KMS-11 (cell line): ENCODE measurements at regions not wholly inside any gene's neighbourhood (a gene's known extent, or its start where the extent isn't known, plus 50 kb on each side); places are given as distances from the start of the nearest gene placed in this dataset.

Source experiments
- H2AFZ ChIP-seq: fragments of 200-600 bp; sonication (generic); 2 replicates; pipeline ENCODE4 v1.6.1; 2016; ENCODE audit warnings: antibody characterized with exemption, mixed run types, low read depth
- H3K27ac ChIP-seq: fragments of 200-600 bp; sonication (generic); 2 replicates; pipeline ENCODE4 v1.6.1; 2016; ENCODE audit warnings: mild to moderate bottlenecking, mixed run types
- H3K27me3 ChIP-seq: fragments of 200-600 bp; sonication (generic); 2 replicates; pipeline ENCODE4 v1.6.1; 2017; ENCODE audit warnings: mild to moderate bottlenecking, low read depth, mixed run types, moderate library complexity; ENCODE audit not compliant: insufficient read depth
- H3K36me3 ChIP-seq: fragments of 200-600 bp; sonication (generic); 2 replicates; pipeline ENCODE4 v1.6.1; 2017; ENCODE audit warnings: mild to moderate bottlenecking, mixed run types; ENCODE audit not compliant: insufficient read depth
- H3K4me1 ChIP-seq: fragments of 200-600 bp; sonication (generic); 2 replicates; pipeline ENCODE4 v1.6.1; 2016; ENCODE audit warnings: mild to moderate bottlenecking, low read depth, mixed run types; ENCODE audit not compliant: poor library complexity, severe bottlenecking
- H3K4me2 ChIP-seq: fragments of 200-600 bp; sonication (generic); 2 replicates; pipeline ENCODE4 v1.7.0; 2016; ENCODE audit warnings: mild to moderate bottlenecking, mixed run types
- H3K4me3 ChIP-seq: fragments of 200-600 bp; sonication (generic); IDR thresholded peaks from 2 replicates; pipeline ENCODE4 v1.6.1; 2017; ENCODE audit warnings: low read depth, low read length, mixed read lengths; ENCODE audit not compliant: insufficient read depth
- H3K79me2 ChIP-seq: fragments of 200-600 bp; sonication (generic); 2 replicates; pipeline ENCODE4 v1.6.1; 2016; ENCODE audit warnings: low read depth, mixed run types; ENCODE audit not compliant: insufficient read depth
- H3K9ac ChIP-seq: fragments of 200-600 bp; sonication (generic); 2 replicates; pipeline ENCODE4 v1.6.1; 2016; ENCODE audit warnings: mild to moderate bottlenecking, mixed run types
- H4K20me1 ChIP-seq: fragments of 200-600 bp; sonication (generic); 2 replicates; pipeline ENCODE4 v1.6.1; 2016; ENCODE audit warnings: mild to moderate bottlenecking, mixed run types; ENCODE audit not compliant: insufficient read depth
- TF ChIP-seq, protein P1 (sequence below): fragments of 200-600 bp; sonication (generic); conservative IDR thresholded peaks from 2 replicates; pipeline ENCODE4 v1.6.1; 2017; ENCODE audit warnings: low read depth, mild to moderate bottlenecking, antibody characterized with exemption, low read length, moderate library complexity, mixed read lengths

GRCh38 chr3:11716573-11717290, 73.0 kb upstream of the VGLL4 start:
- peaks cover 13% of the 10 kb centered on the region; the same call in 1 of the 2 replicates for H3K79me2 ChIP-seq
- TF ChIP-seq, protein P1, sequence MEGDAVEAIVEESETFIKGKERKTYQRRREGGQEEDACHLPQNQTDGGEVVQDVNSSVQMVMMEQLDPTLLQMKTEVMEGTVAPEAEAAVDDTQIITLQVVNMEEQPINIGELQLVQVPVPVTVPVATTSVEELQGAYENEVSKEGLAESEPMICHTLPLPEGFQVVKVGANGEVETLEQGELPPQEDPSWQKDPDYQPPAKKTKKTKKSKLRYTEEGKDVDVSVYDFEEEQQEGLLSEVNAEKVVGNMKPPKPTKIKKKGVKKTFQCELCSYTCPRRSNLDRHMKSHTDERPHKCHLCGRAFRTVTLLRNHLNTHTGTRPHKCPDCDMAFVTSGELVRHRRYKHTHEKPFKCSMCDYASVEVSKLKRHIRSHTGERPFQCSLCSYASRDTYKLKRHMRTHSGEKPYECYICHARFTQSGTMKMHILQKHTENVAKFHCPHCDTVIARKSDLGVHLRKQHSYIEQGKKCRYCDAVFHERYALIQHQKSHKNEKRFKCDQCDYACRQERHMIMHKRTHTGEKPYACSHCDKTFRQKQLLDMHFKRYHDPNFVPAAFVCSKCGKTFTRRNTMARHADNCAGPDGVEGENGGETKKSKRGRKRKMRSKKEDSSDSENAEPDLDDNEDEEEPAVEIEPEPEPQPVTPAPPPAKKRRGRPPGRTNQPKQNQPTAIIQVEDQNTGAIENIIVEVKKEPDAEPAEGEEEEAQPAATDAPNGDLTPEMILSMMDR = no peak

GRCh38 chr3:11713171-11713570, 69.5 kb upstream of the VGLL4 start:
- H2AFZ ChIP-seq = no peak overlapping the region
- H3K4me2 ChIP-seq = no peak overlapping the region
- no peak overlapping the region for H3K27ac ChIP-seq
- peaks cover 13% of the 10 kb centered on the region; the same call in 1 of the 2 replicates for H3K79me2 ChIP-seq
- no peaks in the 10 kb centered on the region for H3K27me3 ChIP-seq
- TF ChIP-seq, protein P1 = no peak
- no peaks in the 10 kb centered on the region for H4K20me1 ChIP-seq
- no peaks in the 10 kb centered on the region for H3K36me3 ChIP-seq
- peaks cover 12% of the 10 kb centered on the region for H3K4me1 ChIP-seq
- H3K4me3 ChIP-seq = no peak overlapping the region
- no peak overlapping the region for H3K9ac ChIP-seq

More at GRCh38 chr3:11716573-11717290, 73.0 kb upstream of the VGLL4 start:
- no peaks in the 10 kb centered on the region for H4K20me1 ChIP-seq
- no peak overlapping the region for H3K4me3 ChIP-seq
- H3K9ac ChIP-seq = no peak overlapping the region
- H3K27ac ChIP-seq = no peak overlapping the region
- no peak overlapping the region for H2AFZ ChIP-seq
- peaks cover 20% of the 10 kb centered on the region for H3K4me1 ChIP-seq
- no peaks in the 10 kb centered on the region for H3K36me3 ChIP-seq
- no peak overlapping the region for H3K4me2 ChIP-seq
- H3K27me3 ChIP-seq = no peaks in the 10 kb centered on the region

DNA sequence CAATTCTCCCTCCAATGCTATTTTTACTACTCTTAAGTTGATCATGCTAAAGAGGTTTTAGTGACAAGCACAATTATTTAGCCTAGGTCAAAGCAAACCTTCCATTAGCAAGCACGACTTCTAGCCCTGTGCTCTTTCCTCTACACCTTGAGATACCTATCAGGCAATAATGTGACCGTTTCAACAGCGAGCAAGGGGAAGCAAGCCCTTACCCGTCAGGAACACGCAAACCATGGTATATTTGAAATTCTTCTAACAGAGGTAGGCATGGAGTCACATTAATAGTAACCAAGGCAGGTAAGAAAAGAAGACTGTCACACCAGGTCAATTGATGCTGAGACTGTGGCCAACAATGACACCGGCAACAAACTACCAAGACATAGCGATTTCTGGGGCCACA, 68.9 kb upstream of the VGLL4 start:
- H2AFZ ChIP-seq = no peak overlapping the region
- H3K27me3 ChIP-seq = no peaks in the 10 kb centered on the region
- TF ChIP-seq, protein P1 = no peak
- no peak overlapping the region for H3K27ac ChIP-seq
- H3K4me2 ChIP-seq = no peak overlapping the region
- peaks cover 7% of the 10 kb centered on the region for H3K4me1 ChIP-seq
- no peaks in the 10 kb centered on the region for H4K20me1 ChIP-seq
- no peak overlapping the region for H3K4me3 ChIP-seq
- no peak overlapping the region for H3K9ac ChIP-seq
- no peaks in the 10 kb centered on the region for H3K36me3 ChIP-seq
- H3K79me2 ChIP-seq = peaks cover 8% of the 10 kb centered on the region; the same call in 1 of the 2 replicates

GRCh38 chr3:11711876-11712275, 68.2 kb upstream of the VGLL4 start:
- peaks cover 4% of the 10 kb centered on the region for H3K4me1 ChIP-seq
- no peaks in the 10 kb centered on the region for H4K20me1 ChIP-seq
- no peaks in the 10 kb centered on the region for H3K36me3 ChIP-seq
- H2AFZ ChIP-seq = no peak overlapping the region
- H3K9ac ChIP-seq = no peak overlapping the region
- no peak overlapping the region for H3K27ac ChIP-seq
- no peaks in the 10 kb centered on the region for H3K27me3 ChIP-seq
- H3K4me2 ChIP-seq = no peak overlapping the region
- H3K4me3 ChIP-seq = no peak overlapping the region
- peaks cover under 1% of the 10 kb centered on the region; the same call in 1 of the 2 replicates for H3K79me2 ChIP-seq
- TF ChIP-seq, protein P1 = no peak
